ENCODE measurements at regions not wholly inside any gene's neighbourhood (a gene's known extent, or its start where the extent isn't known, plus 50 kb on each side); places are given as distances from the start of the nearest gene placed in this dataset.

DNA sequence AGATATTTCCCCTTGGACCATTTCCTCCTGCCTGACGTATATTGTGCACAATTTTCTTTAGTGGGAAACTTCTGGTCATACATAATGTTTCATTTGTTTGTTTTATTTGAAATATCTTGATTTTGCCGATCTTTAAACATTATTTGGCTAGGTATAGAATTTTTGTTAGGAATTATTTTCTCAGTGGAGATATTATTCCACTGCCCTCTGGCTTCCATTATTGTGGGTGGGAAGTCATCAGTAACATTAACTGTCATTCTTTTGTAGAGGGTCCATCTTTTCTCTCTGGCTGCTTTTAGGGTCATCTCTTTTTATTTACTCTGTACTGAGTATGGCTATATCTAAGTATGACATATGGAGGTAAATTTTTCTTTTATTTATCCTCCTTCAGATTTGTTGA, 135.5 kb upstream of the LIPC start:
- no peaks in the 10 kb centered on the region for H3K36me3 ChIP-seq (ENCODE audit: control insufficient read depth, insufficient read depth, low read length)
- peaks cover 4% of the 10 kb centered on the region for H3K27me3 ChIP-seq (ENCODE audit: control insufficient read depth, insufficient read depth, low read length)
- peaks cover 6% of the 10 kb centered on the region for H3K9me3 ChIP-seq (replicated peaks; ENCODE audit: control insufficient read depth, low read depth, low read length)
- peaks cover 7% of the 10 kb centered on the region for H3K4me1 ChIP-seq (ENCODE audit: control insufficient read depth, insufficient read depth, low read length)
- DNase-seq = no peak
- no peak overlapping the region for H3K27ac ChIP-seq (ENCODE audit: low read length)
- no CpG with 5 or more reads among the region's 2 CpGs for WGBS (ENCODE audit: insufficient coverage)
- H3K4me3 ChIP-seq (ENCODE audit: low read length) = no peak overlapping the region

GRCh38 chr15:58297639-58298038, 134.2 kb upstream of the LIPC start:
- Histone ChIP-seq H3K4me1 (ENCODE audit: control insufficient read depth, insufficient read depth, low read length) (peaks cover 7% of the 10 kb centered on the region), H3K27me3 (ENCODE audit: control insufficient read depth, insufficient read depth, low read length) (peaks cover 4% of the 10 kb centered on the region)

DNA sequence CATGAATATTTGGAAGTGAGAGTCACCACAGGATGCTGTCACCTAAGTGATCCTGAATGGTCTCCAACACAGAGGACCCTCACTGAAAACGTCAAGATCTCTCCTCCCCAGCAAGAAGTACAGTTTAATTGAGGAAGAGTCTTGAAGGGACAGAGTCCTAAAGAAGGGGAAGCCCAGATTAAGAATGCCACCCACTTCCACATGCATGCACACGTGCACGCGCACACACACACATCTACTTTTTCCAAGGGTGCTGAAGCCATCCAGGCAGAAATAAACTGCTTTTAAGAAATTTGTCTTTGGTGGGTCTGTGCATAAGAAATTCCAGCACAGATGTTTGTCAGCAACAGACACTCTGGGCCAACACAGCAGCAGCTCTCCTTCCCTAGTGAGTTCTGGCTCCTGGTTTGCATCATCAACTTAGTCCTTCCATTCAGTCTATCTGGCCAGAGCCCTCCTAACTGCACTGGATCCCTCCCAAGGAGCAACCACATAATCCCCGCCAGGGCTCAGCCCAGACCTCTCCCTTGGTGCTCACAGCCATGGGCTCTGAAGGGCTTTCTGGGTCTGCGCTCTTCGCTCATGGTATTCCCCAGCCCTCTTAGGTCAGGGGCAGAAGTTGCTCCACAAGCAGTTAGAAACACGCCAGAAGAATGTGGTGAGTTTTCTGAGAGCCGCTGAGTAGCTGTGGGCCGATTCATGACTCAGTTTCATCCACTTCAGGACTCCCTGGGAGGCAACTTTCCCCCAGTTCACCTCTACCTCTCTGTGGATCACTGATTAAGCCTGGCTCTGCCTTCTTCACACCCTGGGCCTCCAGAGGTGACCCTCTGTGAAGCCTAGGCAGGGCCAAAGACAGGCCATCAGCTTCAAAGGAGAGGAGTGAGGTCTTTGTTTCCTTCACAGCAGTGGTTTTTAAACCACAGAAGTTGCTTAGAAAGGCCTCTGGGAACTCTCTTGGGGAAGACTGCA, 132.6 kb upstream of the LIPC start:
- peaks cover 7% of the 10 kb centered on the region for H3K4me1 ChIP-seq (ENCODE audit: control insufficient read depth, insufficient read depth, low read length)
- H3K27me3 ChIP-seq (ENCODE audit: control insufficient read depth, insufficient read depth, low read length) = peaks cover 4% of the 10 kb centered on the region
- H3K9me3 ChIP-seq (replicated peaks; ENCODE audit: control insufficient read depth, low read depth, low read length) = no peaks in the 10 kb centered on the region
- H3K4me3 ChIP-seq (ENCODE audit: low read length) = no peak overlapping the region
- no peak overlapping the region for H3K27ac ChIP-seq (ENCODE audit: low read length)
- WGBS (ENCODE audit: insufficient coverage) = 62% methylated on average over 2 of the region's 10 CpGs
- no peaks in the 10 kb centered on the region for H3K36me3 ChIP-seq (ENCODE audit: control insufficient read depth, insufficient read depth, low read length)
- peak; percentile 62 for DNase-seq

More at GRCh38 chr15:58297639-58298038, 134.2 kb upstream of the LIPC start:
- H3K4me3 ChIP-seq (ENCODE audit: low read length) = no peak overlapping the region
- DNase-seq = no peak
- H3K27ac ChIP-seq (ENCODE audit: low read length) = no peak overlapping the region
- H3K36me3 ChIP-seq (ENCODE audit: control insufficient read depth, insufficient read depth, low read length) = no peaks in the 10 kb centered on the region
- H3K9me3 ChIP-seq (replicated peaks; ENCODE audit: control insufficient read depth, low read depth, low read length) = peaks cover 1% of the 10 kb centered on the region
- no CpG with 5 or more reads among the region's 1 CpG for WGBS (ENCODE audit: insufficient coverage)

GRCh38 chr15:58302832-58303231, 129.0 kb upstream of the LIPC start:
- DNase-seq = peak; percentile 37
- no peaks in the 10 kb centered on the region for H3K9me3 ChIP-seq (replicated peaks; ENCODE audit: control insufficient read depth, low read depth, low read length)
- H3K4me1 ChIP-seq (ENCODE audit: control insufficient read depth, insufficient read depth, low read length) = peaks cover 10% of the 10 kb centered on the region
- H3K36me3 ChIP-seq (ENCODE audit: control insufficient read depth, insufficient read depth, low read length) = no peaks in the 10 kb centered on the region
- no peak overlapping the region for H3K27ac ChIP-seq (ENCODE audit: low read length)
- WGBS (ENCODE audit: insufficient coverage) = 100% methylated on average over 1 of the region's 1 CpG
- H3K4me3 ChIP-seq (ENCODE audit: low read length) = no peak overlapping the region
- peaks cover 4% of the 10 kb centered on the region for H3K27me3 ChIP-seq (ENCODE audit: control insufficient read depth, insufficient read depth, low read length)

GRCh38 chr15:58303236-58303635, 128.6 kb upstream of the LIPC start:
- H3K9me3 ChIP-seq (replicated peaks; ENCODE audit: control insufficient read depth, low read depth, low read length) = no peaks in the 10 kb centered on the region
- peaks cover 10% of the 10 kb centered on the region for H3K4me1 ChIP-seq (ENCODE audit: control insufficient read depth, insufficient read depth, low read length)
- H3K36me3 ChIP-seq (ENCODE audit: control insufficient read depth, insufficient read depth, low read length) = no peaks in the 10 kb centered on the region
- H3K27ac ChIP-seq (ENCODE audit: low read length) = no peak overlapping the region
- no peak for DNase-seq
- H3K27me3 ChIP-seq (ENCODE audit: control insufficient read depth, insufficient read depth, low read length) = peaks cover 4% of the 10 kb centered on the region
- H3K4me3 ChIP-seq (ENCODE audit: low read length) = no peak overlapping the region
- WGBS (ENCODE audit: insufficient coverage) = 98% methylated on average over 5 of the region's 6 CpGs

GRCh38 chr15:58306591-58307312, 125.0 kb upstream of the LIPC start:
- DNase-seq = peak; percentile 32
- Histone ChIP-seq H3K36me3 (ENCODE audit: control insufficient read depth, insufficient read depth, low read length) (no peaks in the 10 kb centered on the region), H3K9me3 (replicated peaks; ENCODE audit: control insufficient read depth, low read depth, low read length) (no peaks in the 10 kb centered on the region), H3K4me3 (ENCODE audit: low read length) (no peak overlapping the region), H3K27ac (ENCODE audit: low read length) (peak overlapping the region; percentile 17), H3K27me3 (ENCODE audit: control insufficient read depth, insufficient read depth, low read length) (no peaks in the 10 kb centered on the region), H3K4me1 (ENCODE audit: control insufficient read depth, insufficient read depth, low read length) (peaks cover 3% of the 10 kb centered on the region)
- 97% methylated on average over 2 of the region's 4 CpGs for WGBS (ENCODE audit: insufficient coverage)

- no peaks in the 10 kb centered on the region for H3K27me3 ChIP-seq (ENCODE audit: control insufficient read depth, insufficient read depth, low read length)
- H3K9me3 ChIP-seq (replicated peaks; ENCODE audit: control insufficient read depth, low read depth, low read length) = no peaks in the 10 kb centered on the region
- H3K27ac ChIP-seq (ENCODE audit: low read length) = peak overlapping the region; percentile 17
- no peaks in the 10 kb centered on the region for H3K36me3 ChIP-seq (ENCODE audit: control insufficient read depth, insufficient read depth, low read length)
- 37% methylated on average over 3 of the region's 6 CpGs for WGBS (ENCODE audit: insufficient coverage)
- no peak overlapping the region for H3K4me3 ChIP-seq (ENCODE audit: low read length)
- H3K4me1 ChIP-seq (ENCODE audit: control insufficient read depth, insufficient read depth, low read length) = peaks cover 3% of the 10 kb centered on the region
- DNase-seq = peak; percentile 52
Observed at GRCh38 chr15:58307313-58307961, 124.4 kb upstream of the LIPC start.

- DNase-seq = no peak
- WGBS (ENCODE audit: insufficient coverage) = 93% methylated on average over 4 of the region's 10 CpGs
- Histone ChIP-seq H3K4me3 (ENCODE audit: low read length) (no peak overlapping the region), H3K36me3 (ENCODE audit: control insufficient read depth, insufficient read depth, low read length) (no peaks in the 10 kb centered on the region), H3K27ac (ENCODE audit: low read length) (no peak overlapping the region), H3K4me1 (ENCODE audit: control insufficient read depth, insufficient read depth, low read length) (peaks cover 3% of the 10 kb centered on the region), H3K27me3 (ENCODE audit: control insufficient read depth, insufficient read depth, low read length) (no peaks in the 10 kb centered on the region), H3K9me3 (replicated peaks; ENCODE audit: control insufficient read depth, low read depth, low read length) (no peaks in the 10 kb centered on the region)
Observed at GRCh38 chr15:58308742-58309355, 122.9 kb upstream of the LIPC start.

GRCh38 chr15:58309963-58310928, 121.5 kb upstream of the LIPC start:
- Histone ChIP-seq H3K4me1 (ENCODE audit: control insufficient read depth, insufficient read depth, low read length) (peaks cover 3% of the 10 kb centered on the region), H3K36me3 (ENCODE audit: control insufficient read depth, insufficient read depth, low read length) (no peaks in the 10 kb centered on the region), H3K9me3 (replicated peaks; ENCODE audit: control insufficient read depth, low read depth, low read length) (no peaks in the 10 kb centered on the region), H3K27me3 (ENCODE audit: control insufficient read depth, insufficient read depth, low read length) (no peaks in the 10 kb centered on the region), H3K4me3 (ENCODE audit: low read length) (no peak overlapping the region), H3K27ac (ENCODE audit: low read length) (no peak overlapping the region)
- 79% methylated on average over 15 of the region's 20 CpGs for WGBS (ENCODE audit: insufficient coverage)
- peak; percentile 23 for DNase-seq
